H9 (cell line): ENCODE measurements at regions not wholly inside any gene's neighbourhood (a gene's known extent, or its start where the extent isn't known, plus 50 kb on each side); places are given as distances from the start of the nearest gene placed in this dataset.

ENCODE experiments used
- DNase-seq: peaks from one replicate; pipeline ENCODE4 v3.0.0-alpha.2; 2017
- H2AFZ ChIP-seq: one replicate; pipeline ENCODE4 v1.6.1; 2013; ENCODE audit warnings: mild to moderate bottlenecking, low read length, control low read depth, moderate library complexity
- H2AK5ac ChIP-seq: 2 replicates; pipeline ENCODE4 v1.6.1; 2013; ENCODE audit warnings: low read length, control low read depth, mixed read lengths; ENCODE audit not compliant: insufficient read length
- H2BK120ac ChIP-seq: one replicate; pipeline ENCODE4 v1.6.1; 2013; ENCODE audit warnings: low read depth, mild to moderate bottlenecking, low read length, control low read depth, inconsistent platforms; ENCODE audit not compliant: poor library complexity, severe bottlenecking
- H2BK12ac ChIP-seq: 2 replicates; pipeline ENCODE4 v1.6.1; 2013; ENCODE audit warnings: low read length, control low read depth, mixed read lengths, low read depth; ENCODE audit not compliant: insufficient read length
- H2BK15ac ChIP-seq: 2 replicates; pipeline ENCODE4 v1.6.1; 2013; ENCODE audit warnings: low read depth, low read length, control low read depth
- H2BK20ac ChIP-seq: one replicate; pipeline ENCODE4 v1.6.1; 2013; ENCODE audit warnings: low read depth, mild to moderate bottlenecking, low read length, control low read depth, inconsistent platforms; ENCODE audit not compliant: poor library complexity, severe bottlenecking
- H2BK5ac ChIP-seq: 2 replicates; pipeline ENCODE4 v1.6.1; 2013; ENCODE audit warnings: low read length, control low read depth, mixed read lengths; ENCODE audit not compliant: insufficient read length
- H3K14ac ChIP-seq: 2 replicates; pipeline ENCODE4 v1.6.1; 2013; ENCODE audit warnings: low read length, control low read depth; ENCODE audit not compliant: insufficient read depth
- H3K18ac ChIP-seq: 2 replicates; pipeline ENCODE4 v1.6.1; 2013; ENCODE audit warnings: low read depth, mild to moderate bottlenecking, mixed read lengths, low read length, control low read depth; ENCODE audit not compliant: insufficient read length
- H3K23ac ChIP-seq: 2 replicates; pipeline ENCODE4 v1.6.1; 2013; ENCODE audit warnings: low read length, control low read depth, mixed read lengths, low read depth; ENCODE audit not compliant: insufficient read length
- H3K23me2 ChIP-seq: 2 replicates; pipeline ENCODE4 v1.6.1; 2013; ENCODE audit warnings: low read depth, mild to moderate bottlenecking, mixed read lengths, low read length, control low read depth; ENCODE audit not compliant: insufficient read length, poor library complexity, severe bottlenecking
- H3K27ac ChIP-seq: 2 replicates; pipeline ENCODE4 v1.5.1; 2013; ENCODE audit warnings: low read length, control low read depth, mixed read lengths, low read depth; ENCODE audit not compliant: insufficient read length
- H3K27me3 ChIP-seq: 2 replicates; pipeline ENCODE4 v1.6.1; 2013; ENCODE audit warnings: low read length, control low read depth, inconsistent platforms; ENCODE audit not compliant: insufficient read depth
- H3K4ac ChIP-seq: 2 replicates; pipeline ENCODE4 v1.6.1; 2013; ENCODE audit warnings: low read depth, mild to moderate bottlenecking, control low read depth, inconsistent platforms, low read length, moderate library complexity
- H3K4me1 ChIP-seq: 2 replicates; pipeline ENCODE4 v1.6.1; 2013; ENCODE audit warnings: low read length, control low read depth, inconsistent platforms; ENCODE audit not compliant: insufficient read depth
- H3K4me2 ChIP-seq: 2 replicates; pipeline ENCODE4 v1.6.1; 2013; ENCODE audit warnings: low read length, control low read depth, mixed read lengths; ENCODE audit not compliant: insufficient read length, insufficient read depth
- H3K56ac ChIP-seq: 2 replicates; pipeline ENCODE4 v1.6.1; 2013; ENCODE audit warnings: low read depth, mild to moderate bottlenecking, mixed read lengths, low read length, control low read depth; ENCODE audit not compliant: insufficient read length
- H3K79me1 ChIP-seq: 2 replicates; pipeline ENCODE4 v1.6.1; 2013; ENCODE audit warnings: low read depth, mild to moderate bottlenecking, moderate library complexity, low read length, control low read depth, inconsistent platforms; ENCODE audit not compliant: insufficient read depth, poor library complexity, severe bottlenecking
- H3K79me2 ChIP-seq: 2 replicates; pipeline ENCODE4 v1.6.1; 2013; ENCODE audit warnings: low read length, control low read depth, inconsistent platforms; ENCODE audit not compliant: insufficient read depth
- H3K9ac ChIP-seq: 2 replicates; pipeline ENCODE4 v1.6.1; 2013; ENCODE audit warnings: low read length, control low read depth, mixed read lengths; ENCODE audit not compliant: insufficient read length; ENCODE audit errors: extremely low read depth
- H3K9me3 ChIP-seq: one replicate; pipeline ENCODE4 v1.6.1; 2013; ENCODE audit warnings: low read depth, low read length, inconsistent platforms; ENCODE audit not compliant: control insufficient read depth
- H3T11ph ChIP-seq: one replicate; pipeline ENCODE4 v1.6.1; 2013; ENCODE audit warnings: mild to moderate bottlenecking, low read length, control low read depth, inconsistent platforms
- H4K20me1 ChIP-seq: one replicate; pipeline ENCODE4 v1.6.1; 2013; ENCODE audit not compliant: control insufficient read depth, insufficient read length, insufficient read depth
- H4K5ac ChIP-seq: 2 replicates; pipeline ENCODE4 v1.6.1; 2013; ENCODE audit warnings: low read depth, mild to moderate bottlenecking, mixed read lengths, low read length, control low read depth; ENCODE audit not compliant: insufficient read length
- H4K8ac ChIP-seq: replicated peaks from 2 replicates; pipeline ENCODE4 v1.6.1; 2013; ENCODE audit warnings: low read length, control low read depth, mixed read lengths, low read depth; ENCODE audit not compliant: insufficient read length
- H4K91ac ChIP-seq: 2 replicates; pipeline ENCODE4 v1.6.1; 2013; ENCODE audit warnings: low read depth, mild to moderate bottlenecking, moderate library complexity, mixed read lengths, low read length, control low read depth; ENCODE audit not compliant: insufficient read length
- H3K27ac Mint-ChIP-seq, 3 experiments: 2 replicates in 2 of 3; 3 replicates in 1 of 3; pipeline ENCODE4 v1.8.0; 2020 to 2021; ENCODE audit warnings: mixed read lengths in 3 of 3, mild to moderate bottlenecking in 1 of 3, moderate library complexity in 1 of 3
- H3K27me3 Mint-ChIP-seq: 2 replicates; pipeline ENCODE4 v1.8.0; 2021; ENCODE audit warnings: low read depth, mild to moderate bottlenecking, moderate library complexity, mixed read lengths
- H3K36me3 Mint-ChIP-seq, 3 experiments: 2 replicates in 2 of 3; 3 replicates in 1 of 3; pipeline ENCODE4 v1.8.0; 2020 to 2021; ENCODE audit warnings: low read depth in 3 of 3, mixed read lengths in 3 of 3; ENCODE audit not compliant: insufficient read depth in 1 of 3
- H3K4me1 Mint-ChIP-seq, 2 experiments: 2 replicates each; pipeline ENCODE4 v1.8.0; 2020; ENCODE audit warnings: mixed read lengths in 2 of 2
- H3K4me3 Mint-ChIP-seq, 2 experiments: 2 replicates in 1 of 2; 3 replicates in 1 of 2; pipeline ENCODE4 v1.8.0; 2020 to 2021; ENCODE audit warnings: mild to moderate bottlenecking in 2 of 2, mixed read lengths in 2 of 2, moderate library complexity in 1 of 2
- H3K9me3 Mint-ChIP-seq, 2 experiments: 2 replicates in 1 of 2; 3 replicates in 1 of 2; pipeline ENCODE4 v1.8.0; 2020; ENCODE audit warnings: mild to moderate bottlenecking in 2 of 2, mixed read lengths in 2 of 2, moderate library complexity in 1 of 2
- WGBS: extraction: QIAGEN DNeasy Blood & Tissue Kit; methylation state at CpG from one replicate; pipeline ENCODE4 v1.1.7; 2013; ENCODE audit warnings: missing lambda C conversion rate, low lambda C conversion rate, mixed read lengths; ENCODE audit not compliant: insufficient read length; ENCODE audit errors: extremely low coverage; 5-methylcytosine and 5-hydroxymethylcytosine counted together
- TF ChIP-seq, protein P1 (sequence below): fragments of 200-600 bp; sonication (generic); conservative IDR thresholded peaks from 3 replicates; pipeline ENCODE4 v1.8.0; 2021; ENCODE audit warnings: antibody characterized with exemption, mild to moderate bottlenecking

DNA sequence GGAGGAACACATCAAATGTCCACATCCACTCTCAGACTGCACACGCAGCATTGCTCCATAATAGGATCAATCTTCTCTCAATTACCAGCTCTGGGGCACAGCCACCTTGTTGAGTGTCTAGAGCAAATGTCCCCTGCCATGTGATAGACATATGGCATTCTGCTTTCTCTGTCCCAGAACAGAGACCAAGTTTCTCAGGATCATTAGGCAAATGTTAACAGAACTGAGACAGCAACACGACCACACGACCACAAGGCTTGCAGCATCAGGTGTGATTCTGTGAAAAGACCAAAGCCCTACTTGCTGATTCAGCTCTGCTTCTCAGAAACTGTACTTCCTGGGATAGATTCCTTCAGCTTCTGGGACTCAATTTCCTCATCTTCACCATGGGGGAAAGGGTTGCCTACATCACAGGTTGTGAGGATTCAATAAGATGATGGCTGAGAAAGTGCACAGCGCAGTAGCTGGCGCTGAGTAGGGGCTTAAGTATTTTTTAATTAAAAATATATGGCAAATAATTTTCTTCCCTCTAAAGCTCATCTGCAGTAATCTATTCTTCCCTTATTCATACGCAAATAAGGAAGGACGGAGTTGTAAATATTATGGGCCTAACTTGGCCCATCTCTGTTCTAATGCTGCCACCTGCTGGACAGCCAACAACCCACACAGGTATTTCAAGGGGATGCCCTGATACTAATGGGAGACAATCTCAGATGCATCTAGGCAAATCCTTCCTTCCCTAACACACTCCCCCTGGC lies 54.3 kb upstream of the USP47 start:
- H3K4me1 Mint-ChIP-seq, result peaks cover 5 to 11% of the 10 kb centered on the region in 2 experiments
- WGBS, result no CpG with 5 or more reads among the region's 7 CpGs
- H2BK20ac ChIP-seq, result no peak overlapping the region

More for the DNA sequence above, 54.3 kb upstream of the USP47 start:
- no peak overlapping the region for H2BK12ac ChIP-seq
- H3K4me1 ChIP-seq, result peaks cover 3% of the 10 kb centered on the region; the same call in 1 of the 2 replicates
- H3K23me2 ChIP-seq, result no peaks in the 10 kb centered on the region
- H3K79me1 ChIP-seq, result no peaks in the 10 kb centered on the region
- H3K79me2 ChIP-seq, result no peaks in the 10 kb centered on the region
- H3K9ac ChIP-seq, result no peak overlapping the region
- no peaks in the 10 kb centered on the region for H3K27me3 ChIP-seq
- Mint-ChIP-seq H3K27me3 (no peaks in the 10 kb centered on the region), H3K27ac (0 out of 7 replicates have a peak overlapping the region, but pooled peaks of 1 of the 3 experiments have one; percentile 49), H3K36me3 (peaks cover 0 to 5% (median 0%) of the 10 kb centered on the region in 3 experiments; a peak in 2 of 7 replicates), H3K4me3 (no peak overlapping the region; a peak in 1 of 5 replicates), H3K9me3 (peaks cover 0 to 8% of the 10 kb centered on the region in 2 experiments; a peak in 4 of 5 replicates)
- no peak overlapping the region for H3K27ac ChIP-seq
- H2BK5ac ChIP-seq, result no peak overlapping the region
- no peak overlapping the region for H2AFZ ChIP-seq
- no peak overlapping the region for H3T11ph ChIP-seq
- TF ChIP-seq, protein P1, sequence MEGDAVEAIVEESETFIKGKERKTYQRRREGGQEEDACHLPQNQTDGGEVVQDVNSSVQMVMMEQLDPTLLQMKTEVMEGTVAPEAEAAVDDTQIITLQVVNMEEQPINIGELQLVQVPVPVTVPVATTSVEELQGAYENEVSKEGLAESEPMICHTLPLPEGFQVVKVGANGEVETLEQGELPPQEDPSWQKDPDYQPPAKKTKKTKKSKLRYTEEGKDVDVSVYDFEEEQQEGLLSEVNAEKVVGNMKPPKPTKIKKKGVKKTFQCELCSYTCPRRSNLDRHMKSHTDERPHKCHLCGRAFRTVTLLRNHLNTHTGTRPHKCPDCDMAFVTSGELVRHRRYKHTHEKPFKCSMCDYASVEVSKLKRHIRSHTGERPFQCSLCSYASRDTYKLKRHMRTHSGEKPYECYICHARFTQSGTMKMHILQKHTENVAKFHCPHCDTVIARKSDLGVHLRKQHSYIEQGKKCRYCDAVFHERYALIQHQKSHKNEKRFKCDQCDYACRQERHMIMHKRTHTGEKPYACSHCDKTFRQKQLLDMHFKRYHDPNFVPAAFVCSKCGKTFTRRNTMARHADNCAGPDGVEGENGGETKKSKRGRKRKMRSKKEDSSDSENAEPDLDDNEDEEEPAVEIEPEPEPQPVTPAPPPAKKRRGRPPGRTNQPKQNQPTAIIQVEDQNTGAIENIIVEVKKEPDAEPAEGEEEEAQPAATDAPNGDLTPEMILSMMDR, result peak; percentile 95
- no peak overlapping the region for H3K56ac ChIP-seq
- H3K14ac ChIP-seq, result no peak overlapping the region
- peak; percentile 68 for DNase-seq
- H4K5ac ChIP-seq, result no peak overlapping the region
- H2BK120ac ChIP-seq, result no peak overlapping the region
- H2AK5ac ChIP-seq, result no peak overlapping the region
- no peak overlapping the region for H3K23ac ChIP-seq
- H3K4ac ChIP-seq, result no peak overlapping the region
- H3K4me2 ChIP-seq, result no peak overlapping the region
- no peak overlapping the region for H4K91ac ChIP-seq
- H4K20me1 ChIP-seq, result no peaks in the 10 kb centered on the region
- H3K18ac ChIP-seq, result no peak overlapping the region
- no peaks in the 10 kb centered on the region for H3K9me3 ChIP-seq
- H4K8ac ChIP-seq, result no peak overlapping the region
- no peak overlapping the region for H2BK15ac ChIP-seq
